ENCODE measurements at regions not wholly inside any gene's neighbourhood (a gene's known extent, or its start where the extent isn't known, plus 50 kb on each side); places are given as distances from the start of the nearest gene placed in this dataset.

DNA sequence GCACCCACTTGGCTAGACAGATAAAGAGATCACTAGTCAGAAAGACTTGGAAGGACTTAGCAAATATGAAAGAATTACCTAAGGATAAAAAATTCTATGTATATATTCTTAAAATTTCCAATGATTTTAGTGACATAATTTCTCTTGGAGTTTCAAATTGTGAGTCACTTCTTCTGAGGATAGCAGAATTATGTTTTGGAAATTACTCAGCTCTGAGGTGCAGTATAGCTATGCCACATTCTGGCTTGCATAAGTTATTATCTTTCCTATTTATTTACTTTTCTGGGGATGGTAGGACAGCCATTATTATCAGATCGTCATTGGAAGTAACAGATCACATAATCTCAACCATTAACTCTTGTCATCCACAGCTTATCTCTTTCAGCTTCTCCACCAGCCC, 853.5 kb downstream of the TRIML1 start:
- TF ChIP-seq, protein P1, sequence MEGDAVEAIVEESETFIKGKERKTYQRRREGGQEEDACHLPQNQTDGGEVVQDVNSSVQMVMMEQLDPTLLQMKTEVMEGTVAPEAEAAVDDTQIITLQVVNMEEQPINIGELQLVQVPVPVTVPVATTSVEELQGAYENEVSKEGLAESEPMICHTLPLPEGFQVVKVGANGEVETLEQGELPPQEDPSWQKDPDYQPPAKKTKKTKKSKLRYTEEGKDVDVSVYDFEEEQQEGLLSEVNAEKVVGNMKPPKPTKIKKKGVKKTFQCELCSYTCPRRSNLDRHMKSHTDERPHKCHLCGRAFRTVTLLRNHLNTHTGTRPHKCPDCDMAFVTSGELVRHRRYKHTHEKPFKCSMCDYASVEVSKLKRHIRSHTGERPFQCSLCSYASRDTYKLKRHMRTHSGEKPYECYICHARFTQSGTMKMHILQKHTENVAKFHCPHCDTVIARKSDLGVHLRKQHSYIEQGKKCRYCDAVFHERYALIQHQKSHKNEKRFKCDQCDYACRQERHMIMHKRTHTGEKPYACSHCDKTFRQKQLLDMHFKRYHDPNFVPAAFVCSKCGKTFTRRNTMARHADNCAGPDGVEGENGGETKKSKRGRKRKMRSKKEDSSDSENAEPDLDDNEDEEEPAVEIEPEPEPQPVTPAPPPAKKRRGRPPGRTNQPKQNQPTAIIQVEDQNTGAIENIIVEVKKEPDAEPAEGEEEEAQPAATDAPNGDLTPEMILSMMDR (IDR thresholded peaks at IDR 0.05): no peak
- TF ChIP-seq POLR2A (IDR thresholded peaks at IDR 0.05): no peak

Data from thyroid gland (tissue), 4 donors.